ENCODE measurements at regions not wholly inside any gene's neighbourhood (a gene's known extent, or its start where the extent isn't known, plus 50 kb on each side); places are given as distances from the start of the nearest gene placed in this dataset.

- peak; percentile 94 for DNase-seq (ENCODE audit: low read depth)
- TF ChIP-seq CTCF (conservative IDR thresholded peaks at IDR 0.05; ENCODE audit: control insufficient read depth, insufficient read depth, low read depth, low read length): no peak
- no peak overlapping the region for H3K4me3 ChIP-seq (ENCODE audit: control insufficient read depth, low read depth, low read length)
These were observed 98.0 kb upstream of the DUSP10 start for GRCh38 chr1:221839782-221840395.

- no peak overlapping the region for H3K4me3 ChIP-seq (ENCODE audit: control insufficient read depth, low read depth, low read length)
- no peak for DNase-seq (ENCODE audit: low read depth)
- TF ChIP-seq CTCF (conservative IDR thresholded peaks at IDR 0.05; ENCODE audit: control insufficient read depth, insufficient read depth, low read depth, low read length): no peak
These were observed 97.4 kb upstream of the DUSP10 start for GRCh38 chr1:221839321-221839720.

GRCh38 chr1:221837896-221838295 lies 96.0 kb upstream of the DUSP10 start:
- no peak overlapping the region for H3K4me3 ChIP-seq (ENCODE audit: control insufficient read depth, low read depth, low read length)
- DNase-seq (ENCODE audit: low read depth): no peak
- no peak for TF ChIP-seq CTCF (conservative IDR thresholded peaks at IDR 0.05; ENCODE audit: control insufficient read depth, insufficient read depth, low read depth, low read length)

- no peak for TF ChIP-seq CTCF (conservative IDR thresholded peaks at IDR 0.05; ENCODE audit: control insufficient read depth, insufficient read depth, low read depth, low read length)
- no peak for DNase-seq (ENCODE audit: low read depth)
- H3K4me3 ChIP-seq (ENCODE audit: control insufficient read depth, low read depth, low read length): no peak overlapping the region
These were observed 93.0 kb upstream of the DUSP10 start for GRCh38 chr1:221834698-221835513.

- no peak for TF ChIP-seq CTCF (conservative IDR thresholded peaks at IDR 0.05; ENCODE audit: control insufficient read depth, insufficient read depth, low read depth, low read length)
- no peak for DNase-seq (ENCODE audit: low read depth)
- H3K4me3 ChIP-seq (ENCODE audit: control insufficient read depth, low read depth, low read length): no peak overlapping the region
These were observed 90.7 kb upstream of the DUSP10 start for GRCh38 chr1:221832617-221833016.

- no peak for DNase-seq (ENCODE audit: low read depth)
- no peak overlapping the region for H3K4me3 ChIP-seq (ENCODE audit: control insufficient read depth, low read depth, low read length)
- TF ChIP-seq CTCF (conservative IDR thresholded peaks at IDR 0.05; ENCODE audit: control insufficient read depth, insufficient read depth, low read depth, low read length): no peak
These were observed 90.3 kb upstream of the DUSP10 start for GRCh38 chr1:221832151-221832550.

All from fibroblast of mammary gland (primary cell).